ENCODE measurements at regions not wholly inside any gene's neighbourhood (a gene's known extent, or its start where the extent isn't known, plus 50 kb on each side); places are given as distances from the start of the nearest gene placed in this dataset.
"Not testable (repeated sequence)": the region's sequence is repeated elsewhere in the genome, so short reads cannot be mapped to it uniquely, and the experiment has no call there.

GRCh38 chr4:30117433-30117832 is 602.7 kb upstream of the PCDH7 start:
- H3K27me3 Mint-ChIP-seq = no peaks in the 10 kb centered on the region
- no peak overlapping the region for H3K4me3 Mint-ChIP-seq
- H3K9me3 Mint-ChIP-seq = peaks cover 3 to 15% of the 10 kb centered on the region in 2 donors
- ATAC-seq (no peak), DNase-seq (no peak)
- H3K27ac Mint-ChIP-seq = no peak overlapping the region
- no peaks in the 10 kb centered on the region for H3K4me1 Mint-ChIP-seq

- H3K4me3 Mint-ChIP-seq = no peak overlapping the region
- H3K9me3 Mint-ChIP-seq = peaks cover 0 to 9% of the 10 kb centered on the region in 2 donors
- ATAC-seq (no peak), DNase-seq (no peak)
- no peaks in the 10 kb centered on the region for H3K27me3 Mint-ChIP-seq
- H3K4me1 Mint-ChIP-seq = no peaks in the 10 kb centered on the region
- no peak overlapping the region for H3K27ac Mint-ChIP-seq
Observed at GRCh38 chr4:30122711-30123110, 597.5 kb upstream of the PCDH7 start.

- not testable (repeated sequence) for H3K27ac Mint-ChIP-seq, H3K4me1 Mint-ChIP-seq, H3K9me3 Mint-ChIP-seq, H3K4me3 Mint-ChIP-seq, H3K27me3 Mint-ChIP-seq, DNase-seq, ATAC-seq
Observed at GRCh38 chr4:30124621-30125020, 595.5 kb upstream of the PCDH7 start.

- H3K27ac Mint-ChIP-seq = no peak overlapping the region
- no peaks in the 10 kb centered on the region for H3K4me1 Mint-ChIP-seq
- no peaks in the 10 kb centered on the region for H3K27me3 Mint-ChIP-seq
- ATAC-seq (no peak), DNase-seq (no peak)
- no peaks in the 10 kb centered on the region for H3K9me3 Mint-ChIP-seq
- H3K4me3 Mint-ChIP-seq = no peak overlapping the region
Observed at GRCh38 chr4:30125868-30126267, 594.3 kb upstream of the PCDH7 start.

GRCh38 chr4:30126351-30126750 is 593.8 kb upstream of the PCDH7 start:
- Mint-ChIP-seq H3K9me3 (no peaks in the 10 kb centered on the region), H3K4me1 (no peaks in the 10 kb centered on the region), H3K27me3 (no peaks in the 10 kb centered on the region), H3K4me3 (no peak overlapping the region), H3K27ac (no peak overlapping the region)
- DNase-seq = no peak
- no peak for ATAC-seq

- Mint-ChIP-seq H3K27ac (peak overlapping the region in 1 of 2 donors; percentile 31), H3K9me3 (peaks cover 30 to 39% of the 10 kb centered on the region in 2 donors)
- not testable (repeated sequence) for H3K4me1 Mint-ChIP-seq, ATAC-seq, H3K27me3 Mint-ChIP-seq, H3K4me3 Mint-ChIP-seq, DNase-seq
Observed at GRCh38 chr4:30148828-30149227, 571.3 kb upstream of the PCDH7 start.

- not testable (repeated sequence) for ATAC-seq, H3K4me3 Mint-ChIP-seq, H3K4me1 Mint-ChIP-seq, DNase-seq, H3K27ac Mint-ChIP-seq, H3K27me3 Mint-ChIP-seq
- peaks cover 23 to 32% of the 10 kb centered on the region in 2 donors for H3K9me3 Mint-ChIP-seq
Observed at GRCh38 chr4:30149539-30149938, 570.6 kb upstream of the PCDH7 start.

- Mint-ChIP-seq H3K9me3 (peaks cover 20 to 24% of the 10 kb centered on the region in 2 donors), H3K4me3 (no peak overlapping the region), H3K27ac (peak overlapping the region in 1 of 2 donors; percentile 42), H3K27me3 (no peaks in the 10 kb centered on the region), H3K4me1 (no peaks in the 10 kb centered on the region)
- DNase-seq = no peak
- ATAC-seq = no peak
Observed at GRCh38 chr4:30153427-30153826, 566.7 kb upstream of the PCDH7 start.

GRCh38 chr4:30160140-30160539 is 560.0 kb upstream of the PCDH7 start:
- Mint-ChIP-seq H3K4me3 (no peak overlapping the region), H3K27ac (no peak overlapping the region), H3K9me3 (peaks cover 10 to 12% of the 10 kb centered on the region in 2 donors), H3K4me1 (no peaks in the 10 kb centered on the region), H3K27me3 (no peaks in the 10 kb centered on the region)
- no peak for ATAC-seq
- DNase-seq = no peak

- Mint-ChIP-seq H3K4me1 (no peaks in the 10 kb centered on the region), H3K27ac (no peak overlapping the region), H3K4me3 (no peak overlapping the region), H3K27me3 (no peaks in the 10 kb centered on the region), H3K9me3 (peaks cover 8 to 10% of the 10 kb centered on the region in 2 donors)
- no peak for DNase-seq
- ATAC-seq = no peak
Observed at GRCh38 chr4:30172416-30172815, 547.8 kb upstream of the PCDH7 start.

- H3K9me3 Mint-ChIP-seq = peaks cover 6 to 8% of the 10 kb centered on the region in 2 donors
Observed at GRCh38 chr4:30181512-30181911, 538.7 kb upstream of the PCDH7 start.

GRCh38 chr4:30181918-30182317 is 538.3 kb upstream of the PCDH7 start:
- Mint-ChIP-seq H3K27me3 (no peaks in the 10 kb centered on the region), H3K27ac (no peak overlapping the region), H3K4me1 (no peaks in the 10 kb centered on the region), H3K4me3 (no peak overlapping the region), H3K9me3 (peaks cover 6 to 8% of the 10 kb centered on the region in 2 donors)
- no peak for DNase-seq
- no peak for ATAC-seq

More at GRCh38 chr4:30181512-30181911, 538.7 kb upstream of the PCDH7 start:
- no peak overlapping the region for H3K27ac Mint-ChIP-seq
- no peak overlapping the region for H3K4me3 Mint-ChIP-seq
- ATAC-seq = no peak
- no peaks in the 10 kb centered on the region for H3K4me1 Mint-ChIP-seq
- H3K27me3 Mint-ChIP-seq = no peaks in the 10 kb centered on the region
- no peak for DNase-seq

GRCh38 chr4:30182786-30183185 is 537.4 kb upstream of the PCDH7 start:
- no peak for DNase-seq
- Mint-ChIP-seq H3K27ac (no peak overlapping the region), H3K4me1 (no peaks in the 10 kb centered on the region), H3K27me3 (no peaks in the 10 kb centered on the region), H3K4me3 (no peak overlapping the region), H3K9me3 (peaks cover 3 to 8% of the 10 kb centered on the region in 2 donors)
- ATAC-seq = no peak

GRCh38 chr4:30191902-30192301 is 528.3 kb upstream of the PCDH7 start:
- Mint-ChIP-seq H3K4me1 (no peaks in the 10 kb centered on the region), H3K9me3 (peaks cover 10 to 18% of the 10 kb centered on the region in 2 donors), H3K27ac (no peak overlapping the region), H3K4me3 (no peak overlapping the region), H3K27me3 (no peaks in the 10 kb centered on the region)
- ATAC-seq = no peak
- no peak for DNase-seq

GRCh38 chr4:30207389-30207788 is 512.8 kb upstream of the PCDH7 start:
- peaks cover 4 to 20% of the 10 kb centered on the region in 2 donors for H3K9me3 Mint-ChIP-seq
- H3K27me3 Mint-ChIP-seq = no peaks in the 10 kb centered on the region

GRCh38 chr4:30208731-30209435 is 511.3 kb upstream of the PCDH7 start:
- DNase-seq (no peak), ATAC-seq (no peak)
- Mint-ChIP-seq H3K9me3 (peaks cover 4 to 16% of the 10 kb centered on the region in 2 donors), H3K4me3 (no peak overlapping the region), H3K4me1 (no peaks in the 10 kb centered on the region), H3K27ac (no peak overlapping the region), H3K27me3 (no peaks in the 10 kb centered on the region)

More at GRCh38 chr4:30207389-30207788, 512.8 kb upstream of the PCDH7 start:
- ATAC-seq = no peak
- Mint-ChIP-seq H3K27ac (no peak overlapping the region), H3K4me1 (no peaks in the 10 kb centered on the region), H3K4me3 (no peak overlapping the region)
- DNase-seq = no peak

- H3K4me1 Mint-ChIP-seq, H3K27me3 Mint-ChIP-seq: not testable (repeated sequence)
Observed at GRCh38 chr4:30215973-30216372, 504.2 kb upstream of the PCDH7 start.

More at GRCh38 chr4:30215973-30216372, 504.2 kb upstream of the PCDH7 start:
- ATAC-seq, H3K4me3 Mint-ChIP-seq, DNase-seq, H3K27ac Mint-ChIP-seq: not testable (repeated sequence)
- H3K9me3 Mint-ChIP-seq = peaks cover 35 to 45% of the 10 kb centered on the region in 2 donors

Measured in stimulated activated naive CD8-positive, alpha-beta T cell treated with anti-CD3 and anti-CD28 coated beads, Interleukin-15, amount 100 ng/mL, for 72 hours (primary cell).